HEK293 (cell line): ENCODE measurements at regions not wholly inside any gene's neighbourhood (a gene's known extent, or its start where the extent isn't known, plus 50 kb on each side); places are given as distances from the start of the nearest gene placed in this dataset.

Experiments used
- CTCF ChIA-PET: fragments of 350-600 bp; formaldehyde crosslinking; extraction: SDS; loops from one replicate; lab custom pipeline; 2021; ENCODE audit warnings: antibody characterized with exemption; lab: Yijun Ruan, JAX
- POLR2A ChIA-PET: fragments of 300-600 bp; formaldehyde crosslinking; extraction: SDS; loops from one replicate; lab custom pipeline; 2020; ENCODE audit warnings: antibody characterized with exemption, inconsistent platforms; lab: Yijun Ruan, JAX
- H3K27ac ChIP-seq: fragments of 200-500 bp; sonication (Bioruptor generic); 2 replicates; pipeline ENCODE4 v1.5.1; 2014; ENCODE audit warnings: low read depth, low read length, control low read depth, inconsistent platforms; ENCODE audit errors: extremely low read depth
- H3K36me3 ChIP-seq, 2 experiments: fragments of 200-500 bp in 1 of 2; sonication (Bioruptor generic) in 1 of 2; 1 replicate in 1 of 2; 2 replicates in 1 of 2; pipeline ENCODE4 v1.5.1; 2014 to 2017; ENCODE audit warnings: inconsistent platforms in 2 of 2, low read length in 2 of 2; ENCODE audit not compliant: control insufficient read depth in 2 of 2, insufficient read depth in 1 of 2
- H3K4me1 ChIP-seq: fragments of 200-500 bp; sonication (Bioruptor generic); 2 replicates; pipeline ENCODE4 v1.5.1; 2014; ENCODE audit warnings: mild to moderate bottlenecking, low read length, inconsistent platforms; ENCODE audit not compliant: control insufficient read depth, insufficient read depth
- H3K4me3 ChIP-seq: 2 replicates; pipeline ENCODE4 v1.5.1; 2011; ENCODE audit warnings: low read depth, mild to moderate bottlenecking, control low read depth, low read length, moderate library complexity
- H3K9me3 ChIP-seq: fragments of 200-500 bp; sonication (Bioruptor generic); 2 replicates; pipeline ENCODE4 v1.5.1; 2014; ENCODE audit warnings: low read depth, low read length, inconsistent platforms; ENCODE audit not compliant: control insufficient read depth, insufficient read depth
- ELK4 ChIP-seq: IDR thresholded peaks from 2 replicates; pipeline ENCODE4 v1.6.1; 2011; ENCODE audit warnings: mild to moderate bottlenecking, low read depth, low read length, borderline replicate concordance
- GLIS1 ChIP-seq: fragments of 450-650 bp; formaldehyde crosslinking; IDR thresholded peaks from 2 replicates; pipeline ENCODE4 v1.5.1; 2016; ENCODE audit warnings: missing biosample characterization, missing genetic modification characterization
- KLF8 ChIP-seq: fragments of 450-650 bp; formaldehyde crosslinking; IDR thresholded peaks from 2 replicates; pipeline ENCODE4 v1.5.1; 2016; ENCODE audit warnings: missing biosample characterization, missing genetic modification characterization
- MEIS1 ChIP-seq: sonication (generic); formaldehyde crosslinking; IDR thresholded peaks from 2 replicates; pipeline ENCODE4 v1.8.1; 2022; ENCODE audit warnings: missing genetic modification reagents, mild to moderate bottlenecking, borderline replicate concordance
- SCRT2 ChIP-seq: fragments of 450-650 bp; formaldehyde crosslinking; IDR thresholded peaks from 2 replicates; pipeline ENCODE4 v1.5.1; 2016; ENCODE audit warnings: missing biosample characterization, missing genetic modification characterization
- ZBTB10 ChIP-seq: fragments of 450-650 bp; formaldehyde crosslinking; IDR thresholded peaks from 2 replicates; pipeline ENCODE4 v1.5.1; 2016; ENCODE audit warnings: missing biosample characterization, missing genetic modification characterization
- ZBTB11 ChIP-seq: fragments of 450-650 bp; formaldehyde crosslinking; conservative IDR thresholded peaks from 2 replicates; pipeline ENCODE4 v1.5.1; 2016; ENCODE audit warnings: low read depth, missing biosample characterization, missing genetic modification characterization
- ZBTB20 ChIP-seq: fragments of 450-650 bp; formaldehyde crosslinking; IDR thresholded peaks from 2 replicates; pipeline ENCODE4 v1.5.1; 2016; ENCODE audit warnings: missing biosample characterization, missing genetic modification characterization
- ZBTB48 ChIP-seq: fragments of 450-650 bp; formaldehyde crosslinking; IDR thresholded peaks from 2 replicates; pipeline ENCODE4 v1.5.1; 2016; ENCODE audit warnings: missing biosample characterization, missing genetic modification characterization
- ZNF140 ChIP-seq: fragments of 450-650 bp; formaldehyde crosslinking; IDR thresholded peaks from 2 replicates; pipeline ENCODE4 v1.5.1; 2016; ENCODE audit warnings: missing biosample characterization, missing genetic modification characterization
- ZNF174 ChIP-seq: fragments of 450-650 bp; formaldehyde crosslinking; IDR thresholded peaks from 2 replicates; pipeline ENCODE4 v1.5.0; 2017; ENCODE audit warnings: missing biosample characterization, mild to moderate bottlenecking, missing genetic modification characterization
- ZNF214 ChIP-seq: fragments of 450-650 bp; formaldehyde crosslinking; IDR thresholded peaks from 2 replicates; pipeline ENCODE4 v1.5.1; 2017; ENCODE audit warnings: missing biosample characterization, mild to moderate bottlenecking, missing genetic modification characterization, borderline replicate concordance
- ZNF311 ChIP-seq: fragments of 450-650 bp; formaldehyde crosslinking; IDR thresholded peaks from 2 replicates; pipeline ENCODE4 v1.5.1; 2017; ENCODE audit warnings: missing biosample characterization, missing genetic modification characterization, borderline replicate concordance
- ZNF335 ChIP-seq: fragments of 450-650 bp; formaldehyde crosslinking; conservative IDR thresholded peaks from 2 replicates; pipeline ENCODE4 v1.5.1; 2016; ENCODE audit warnings: missing biosample characterization, missing genetic modification characterization
- ZNF350 ChIP-seq: fragments of 450-650 bp; formaldehyde crosslinking; IDR thresholded peaks from 2 replicates; pipeline ENCODE4 v1.5.0; 2017; ENCODE audit warnings: missing biosample characterization, mild to moderate bottlenecking, missing genetic modification characterization
- ZNF404 ChIP-seq: fragments of 450-650 bp; formaldehyde crosslinking; IDR thresholded peaks from 2 replicates; pipeline ENCODE4 v1.5.1; 2017; ENCODE audit warnings: missing biosample characterization, missing genetic modification characterization
- ZNF433 ChIP-seq: fragments of 450-650 bp; formaldehyde crosslinking; IDR thresholded peaks from 2 replicates; pipeline ENCODE4 v1.5.1; 2016; ENCODE audit warnings: missing biosample characterization, missing genetic modification characterization, low read depth
- ZNF473 ChIP-seq: fragments of 450-650 bp; formaldehyde crosslinking; IDR thresholded peaks from 2 replicates; pipeline ENCODE4 v1.5.1; 2017; ENCODE audit warnings: missing biosample characterization, missing genetic modification characterization
- ZNF510 ChIP-seq: fragments of 450-650 bp; formaldehyde crosslinking; IDR thresholded peaks from 2 replicates; pipeline ENCODE4 v1.5.1; 2018; ENCODE audit warnings: mild to moderate bottlenecking, missing genetic modification characterization, missing biosample characterization; ENCODE audit not compliant: insufficient replicate concordance
- ZNF514 ChIP-seq: fragments of 450-650 bp; formaldehyde crosslinking; IDR thresholded peaks from 2 replicates; pipeline ENCODE4 v1.5.1; 2016; ENCODE audit warnings: missing biosample characterization, missing genetic modification characterization
- ZNF555 ChIP-seq: fragments of 450-650 bp; formaldehyde crosslinking; conservative IDR thresholded peaks from 2 replicates; pipeline ENCODE4 v1.5.1; 2017; ENCODE audit warnings: missing biosample characterization, mild to moderate bottlenecking, missing genetic modification characterization, inconsistent platforms
- ZNF654 ChIP-seq: fragments of 450-650 bp; formaldehyde crosslinking; IDR thresholded peaks from 2 replicates; pipeline ENCODE4 v1.5.1; 2016; ENCODE audit warnings: low read depth, missing biosample characterization, missing genetic modification characterization
- ZNF660 ChIP-seq: fragments of 450-650 bp; IDR thresholded peaks from 2 replicates; pipeline ENCODE4 v1.5.1; 2018; ENCODE audit warnings: missing biosample characterization, mild to moderate bottlenecking, missing genetic modification characterization
- ZNF785 ChIP-seq: fragments of 450-650 bp; formaldehyde crosslinking; IDR thresholded peaks from 2 replicates; pipeline ENCODE4 v1.5.1; 2016; ENCODE audit warnings: missing biosample characterization, missing genetic modification characterization
- TF ChIP-seq, protein P1 (sequence below): fragments of 450-650 bp; formaldehyde crosslinking; IDR thresholded peaks from 2 replicates; pipeline ENCODE4 v1.5.1; 2016; ENCODE audit warnings: missing biosample characterization, missing genetic modification characterization
- TF ChIP-seq, protein P2 (sequence below): sonication (generic); formaldehyde crosslinking; IDR thresholded peaks from 2 replicates; pipeline ENCODE4 v1.8.1; 2022; ENCODE audit warnings: mild to moderate bottlenecking, moderate library complexity, missing genetic modification reagents

DNA sequence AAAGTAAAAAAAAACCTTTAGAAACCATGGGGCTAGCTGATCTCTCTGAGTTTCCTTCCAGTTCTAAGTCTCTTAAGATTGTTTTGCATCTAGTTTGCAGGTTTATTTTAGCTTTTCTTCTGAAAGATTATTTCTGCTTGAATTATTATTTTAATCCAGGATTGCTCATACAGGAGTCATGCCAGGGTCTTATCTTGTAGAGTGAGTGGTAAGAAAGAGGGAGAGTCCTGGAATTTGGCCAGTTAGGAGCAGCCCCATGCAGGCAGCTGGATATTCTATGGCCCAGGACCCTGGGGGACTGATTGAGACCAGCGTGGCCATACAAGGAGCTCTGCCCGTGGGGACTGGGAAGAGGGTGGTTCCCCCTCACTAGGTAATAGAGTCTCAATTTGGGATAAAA lies 178.9 kb upstream of the HEY2 start:
- Histone ChIP-seq H3K4me3 (no peak overlapping the region), H3K36me3 (no peaks in the 10 kb centered on the region), H3K9me3 (no peaks in the 10 kb centered on the region), H3K4me1 (no peaks in the 10 kb centered on the region), H3K27ac (no peak overlapping the region)
- ChIA-PET POLR2A (no interaction called here), CTCF (no interaction called here)
- no peak for TF ChIP-seq ZNF335 (tag by site-specific recombination)
- TF ChIP-seq ZNF785, result no peak
- no peak for TF ChIP-seq SCRT2 (tag by site-specific recombination)
- TF ChIP-seq ZBTB20 (tag by site-specific recombination), result no peak
- TF ChIP-seq KLF8 (tag by site-specific recombination), result no peak
- TF ChIP-seq ZNF510 (tag by site-specific recombination), result no peak
- no peak for TF ChIP-seq ZNF214 (tag by site-specific recombination)
- no peak for TF ChIP-seq ZNF404 (tag by site-specific recombination)
- TF ChIP-seq ZNF433 (tag by site-specific recombination), result no peak
- no peak for TF ChIP-seq ZNF654 (tag by site-specific recombination)
- no peak for TF ChIP-seq ZNF555 (tag by site-specific recombination)
- no peak for TF ChIP-seq MEIS1 (CRISPR knock-in tag)
- TF ChIP-seq, protein P1, sequence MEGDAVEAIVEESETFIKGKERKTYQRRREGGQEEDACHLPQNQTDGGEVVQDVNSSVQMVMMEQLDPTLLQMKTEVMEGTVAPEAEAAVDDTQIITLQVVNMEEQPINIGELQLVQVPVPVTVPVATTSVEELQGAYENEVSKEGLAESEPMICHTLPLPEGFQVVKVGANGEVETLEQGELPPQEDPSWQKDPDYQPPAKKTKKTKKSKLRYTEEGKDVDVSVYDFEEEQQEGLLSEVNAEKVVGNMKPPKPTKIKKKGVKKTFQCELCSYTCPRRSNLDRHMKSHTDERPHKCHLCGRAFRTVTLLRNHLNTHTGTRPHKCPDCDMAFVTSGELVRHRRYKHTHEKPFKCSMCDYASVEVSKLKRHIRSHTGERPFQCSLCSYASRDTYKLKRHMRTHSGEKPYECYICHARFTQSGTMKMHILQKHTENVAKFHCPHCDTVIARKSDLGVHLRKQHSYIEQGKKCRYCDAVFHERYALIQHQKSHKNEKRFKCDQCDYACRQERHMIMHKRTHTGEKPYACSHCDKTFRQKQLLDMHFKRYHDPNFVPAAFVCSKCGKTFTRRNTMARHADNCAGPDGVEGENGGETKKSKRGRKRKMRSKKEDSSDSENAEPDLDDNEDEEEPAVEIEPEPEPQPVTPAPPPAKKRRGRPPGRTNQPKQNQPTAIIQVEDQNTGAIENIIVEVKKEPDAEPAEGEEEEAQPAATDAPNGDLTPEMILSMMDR, result no peak
- TF ChIP-seq ZNF350 (tag by site-specific recombination), result no peak
- no peak for TF ChIP-seq GLIS1 (tag by site-specific recombination)
- no peak for TF ChIP-seq ZNF660 (tag by site-specific recombination)

GRCh38 chr6:125571207-125571755 lies 178.2 kb upstream of the HEY2 start:
- Histone ChIP-seq H3K4me3 (no peak overlapping the region), H3K4me1 (no peaks in the 10 kb centered on the region), H3K9me3 (no peaks in the 10 kb centered on the region), H3K36me3 (no peaks in the 10 kb centered on the region), H3K27ac (no peak overlapping the region)
- POLR2A ChIA-PET, result no interaction called here
- CTCF ChIA-PET, result interaction anchor here (1.1 kb wide), 1 partner anchor 10 kb away, joined by 3 read pairs; no protein-coding TSS in a partner anchor
- no peak for TF ChIP-seq ZNF335 (tag by site-specific recombination)
- no peak for TF ChIP-seq ZNF555 (tag by site-specific recombination)
- no peak for TF ChIP-seq ZNF311 (tag by site-specific recombination)
- TF ChIP-seq ZBTB48 (tag by site-specific recombination), result no peak
- TF ChIP-seq ZNF140 (tag by site-specific recombination), result no peak
- TF ChIP-seq ZBTB11, result no peak
- no peak for TF ChIP-seq ZNF514 (tag by site-specific recombination)
- no peak for TF ChIP-seq ZNF473 (tag by site-specific recombination)
- no peak for TF ChIP-seq ZBTB10 (tag by site-specific recombination)
- no peak for TF ChIP-seq ELK4
- TF ChIP-seq, protein P2, sequence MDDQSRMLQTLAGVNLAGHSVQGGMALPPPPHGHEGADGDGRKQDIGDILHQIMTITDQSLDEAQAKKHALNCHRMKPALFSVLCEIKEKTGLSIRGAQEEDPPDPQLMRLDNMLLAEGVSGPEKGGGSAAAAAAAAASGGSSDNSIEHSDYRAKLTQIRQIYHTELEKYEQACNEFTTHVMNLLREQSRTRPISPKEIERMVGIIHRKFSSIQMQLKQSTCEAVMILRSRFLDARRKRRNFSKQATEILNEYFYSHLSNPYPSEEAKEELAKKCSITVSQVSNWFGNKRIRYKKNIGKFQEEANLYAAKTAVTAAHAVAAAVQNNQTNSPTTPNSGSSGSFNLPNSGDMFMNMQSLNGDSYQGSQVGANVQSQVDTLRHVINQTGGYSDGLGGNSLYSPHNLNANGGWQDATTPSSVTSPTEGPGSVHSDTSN (CRISPR knock-in tag), result no peak
- no peak for TF ChIP-seq ZNF174 (tag by site-specific recombination)
